ENCODE measurements at regions not wholly inside any gene's neighbourhood (a gene's known extent, or its start where the extent isn't known, plus 50 kb on each side); places are given as distances from the start of the nearest gene placed in this dataset.

GRCh38 chr11:16618431-16618830 is 120.0 kb upstream of the C11orf58 start:
- TF ChIP-seq CTCF (IDR thresholded peaks at IDR 0.05; ENCODE audit: unreplicated experiment): no peak
- Mint-ChIP-seq H3K27me3 (peaks cover 30% of the 10 kb centered on the region), H3K4me1 (ENCODE audit: low read depth) (peaks cover 1% of the 10 kb centered on the region), H3K9me3 (ENCODE audit: low read depth) (peaks cover 9% of the 10 kb centered on the region), H3K36me3 (ENCODE audit: insufficient read depth) (no peaks in the 10 kb centered on the region), H3K27ac (no peak overlapping the region), H3K4me3 (ENCODE audit: low read depth) (no peak overlapping the region)
- no peak for DNase-seq (ENCODE audit: low spot score, unreplicated experiment)

- H3K4me1 Mint-ChIP-seq (ENCODE audit: low read depth): peaks cover 22% of the 10 kb centered on the region
- no peak overlapping the region for H3K27ac Mint-ChIP-seq
- H3K27me3 Mint-ChIP-seq: peaks cover 23% of the 10 kb centered on the region
Measured at GRCh38 chr11:16615480-16615879, 123.0 kb upstream of the C11orf58 start.

GRCh38 chr11:16613512-16614381 is 124.7 kb upstream of the C11orf58 start:
- peak overlapping the region; percentile 81 for H3K4me3 Mint-ChIP-seq (ENCODE audit: low read depth)
- H3K9me3 Mint-ChIP-seq (ENCODE audit: low read depth): no peaks in the 10 kb centered on the region
- H3K36me3 Mint-ChIP-seq (ENCODE audit: insufficient read depth): no peaks in the 10 kb centered on the region
- H3K27me3 Mint-ChIP-seq: peaks cover 17% of the 10 kb centered on the region
- peak; percentile 87 for TF ChIP-seq CTCF (IDR thresholded peaks at IDR 0.05; ENCODE audit: unreplicated experiment)
- peak overlapping the region; percentile 93 for H3K27ac Mint-ChIP-seq
- DNase-seq (ENCODE audit: low spot score, unreplicated experiment): peak; percentile 88
- H3K4me1 Mint-ChIP-seq (ENCODE audit: low read depth): peaks cover 22% of the 10 kb centered on the region

More at GRCh38 chr11:16615480-16615879, 123.0 kb upstream of the C11orf58 start:
- Mint-ChIP-seq H3K36me3 (ENCODE audit: insufficient read depth) (no peaks in the 10 kb centered on the region), H3K9me3 (ENCODE audit: low read depth) (no peaks in the 10 kb centered on the region), H3K4me3 (ENCODE audit: low read depth) (no peak overlapping the region)
- DNase-seq (ENCODE audit: low spot score, unreplicated experiment): no peak
- TF ChIP-seq CTCF (IDR thresholded peaks at IDR 0.05; ENCODE audit: unreplicated experiment): no peak

GRCh38 chr11:16613262-16613511 is 125.3 kb upstream of the C11orf58 start:
- Mint-ChIP-seq H3K27me3 (peaks cover 11% of the 10 kb centered on the region), H3K4me1 (ENCODE audit: low read depth) (peaks cover 22% of the 10 kb centered on the region), H3K9me3 (ENCODE audit: low read depth) (no peaks in the 10 kb centered on the region), H3K4me3 (ENCODE audit: low read depth) (peak overlapping the region; percentile 81), H3K27ac (no peak overlapping the region), H3K36me3 (ENCODE audit: insufficient read depth) (no peaks in the 10 kb centered on the region)
- no peak for DNase-seq (ENCODE audit: low spot score, unreplicated experiment)
- no peak for TF ChIP-seq CTCF (IDR thresholded peaks at IDR 0.05; ENCODE audit: unreplicated experiment)

- no peak for DNase-seq (ENCODE audit: low spot score, unreplicated experiment)
- Mint-ChIP-seq H3K9me3 (ENCODE audit: low read depth) (no peaks in the 10 kb centered on the region), H3K27ac (no peak overlapping the region), H3K36me3 (ENCODE audit: insufficient read depth) (no peaks in the 10 kb centered on the region), H3K4me3 (ENCODE audit: low read depth) (peak overlapping the region; percentile 81), H3K27me3 (peaks cover 11% of the 10 kb centered on the region), H3K4me1 (ENCODE audit: low read depth) (peaks cover 22% of the 10 kb centered on the region)
- no peak for TF ChIP-seq CTCF (IDR thresholded peaks at IDR 0.05; ENCODE audit: unreplicated experiment)
Measured at GRCh38 chr11:16612566-16613261, 125.7 kb upstream of the C11orf58 start.

Data from progenitor cell of endocrine pancreas (in vitro differentiated cells).